NCI-H510A (cell line): ENCODE measurements at regions not wholly inside any gene's neighbourhood (a gene's known extent, or its start where the extent isn't known, plus 50 kb on each side); places are given as distances from the start of the nearest gene placed in this dataset.

Source experiments
- DNase-seq: peaks from one replicate; lab custom pipeline; 2025; lab: John Stamatoyannopoulos, UW

GRCh38 chr17:77419095-77419494 lies 278.3 kb downstream of the SEC14L1 start:
- no peak for DNase-seq

- DNase-seq, result peak; percentile 70
Observed at GRCh38 chr17:77419547-77420094, 278.9 kb downstream of the SEC14L1 start.

GRCh38 chr17:77420095-77420803 lies 279.5 kb downstream of the SEC14L1 start:
- no peak for DNase-seq

- peak; percentile 90 for DNase-seq
Observed at GRCh38 chr17:77420804-77421629, 280.2 kb downstream of the SEC14L1 start.

- DNase-seq, result no peak
Observed at GRCh38 chr17:77421630-77421972, 280.8 kb downstream of the SEC14L1 start.

GRCh38 chr17:77422104-77422747 lies 281.5 kb downstream of the SEC14L1 start:
- DNase-seq, result no peak

GRCh38 chr17:77422748-77423113 lies 282.0 kb downstream of the SEC14L1 start:
- no peak for DNase-seq

GRCh38 chr17:77423589-77424451 lies 283.1 kb downstream of the SEC14L1 start:
- DNase-seq, result no peak

GRCh38 chr17:77424585-77425344 lies 284.0 kb downstream of the SEC14L1 start:
- no peak for DNase-seq

GRCh38 chr17:77425348-77425747 lies 284.6 kb downstream of the SEC14L1 start:
- no peak for DNase-seq

- DNase-seq, result no peak
Observed at GRCh38 chr17:77425791-77426641, 285.2 kb downstream of the SEC14L1 start.

GRCh38 chr17:77426676-77427386 lies 286.1 kb downstream of the SEC14L1 start:
- DNase-seq, result no peak

- no peak for DNase-seq
Observed at GRCh38 chr17:77427391-77427991, 286.7 kb downstream of the SEC14L1 start.

- no peak for DNase-seq
Observed at GRCh38 chr17:77428020-77428748, 287.4 kb downstream of the SEC14L1 start.

- DNase-seq, result no peak
Observed at GRCh38 chr17:77428749-77429368, 288.1 kb downstream of the SEC14L1 start.

GRCh38 chr17:77429369-77429968 lies 288.7 kb downstream of the SEC14L1 start:
- no peak for DNase-seq

GRCh38 chr17:77429969-77430752 lies 289.4 kb downstream of the SEC14L1 start:
- no peak for DNase-seq
